Right cardiac atrium (tissue), 5 donors: ENCODE measurements at regions not wholly inside any gene's neighbourhood (a gene's known extent, or its start where the extent isn't known, plus 50 kb on each side); places are given as distances from the start of the nearest gene placed in this dataset.
"Not testable (repeated sequence)": the region's sequence is repeated elsewhere in the genome, so short reads cannot be mapped to it uniquely, and the experiment has no call there.

ENCODE experiments used
- ATAC-seq, 2 donors: fragments of 200-7000 bp; cut with Tn5 transposase; one replicate each; pipeline versions ENCODE4 v1.8.0 to v1.9.1; 2020; ENCODE audit warnings: moderate library complexity in 2 of 2, mild to moderate bottlenecking in 1 of 2
- DNase-seq, 3 donors: peaks; one replicate each; pipeline ENCODE4 v3.0.0-alpha.2; 2020
- H3K27ac ChIP-seq: one replicate; pipeline ENCODE4 v1.5.1; 2013; ENCODE audit warnings: mild to moderate bottlenecking, low read length, control low read depth, moderate library complexity
- H3K27me3 ChIP-seq: one replicate; pipeline ENCODE4 v1.6.1; 2013; ENCODE audit not compliant: control insufficient read depth, insufficient read depth
- H3K4me1 ChIP-seq: one replicate; pipeline ENCODE4 v1.6.1; 2013; ENCODE audit warnings: low read length; ENCODE audit not compliant: control insufficient read depth, insufficient read depth
- H3K4me3 ChIP-seq: one replicate; pipeline ENCODE4 v1.5.1; 2013; ENCODE audit warnings: low read length, control low read depth
- H3K9me3 ChIP-seq: one replicate; pipeline ENCODE4 v1.6.1; 2013; ENCODE audit warnings: low read length; ENCODE audit not compliant: control insufficient read depth
- WGBS: extraction: QIAGEN DNeasy Blood & Tissue Kit; methylation state at CpG from one replicate; pipeline ENCODE4 v1.1.7; 2013; 5-methylcytosine and 5-hydroxymethylcytosine counted together
- intact Hi-C, 4 donors: fragments of 100-400 bp; cut with DNase I; formaldehyde crosslinking; loops; one replicate each; pipeline versions ENCODE4 v1.11.0 to v1.14.0; 2022 to 2023
- donor health status: healthy with polysubstance abuse.
- donor health status: DM: no; HTN: yes; CAD: no.
- donor health status: DM: no; HTN: no; CAD: no.
- donor health status: DM: no; HTN: yes; CAD: no; lungs with severe emphysema.
- donor health status: DM: yes; HTN: yes; CAD: no.

GRCh38 chr10:65172249-65172648 lies 1651.0 kb downstream of the REEP3 start:
- intact Hi-C loops, result no loop called here
- 55% methylated on average over 2 of the region's 2 CpGs for WGBS
- Histone ChIP-seq H3K27ac (no peak overlapping the region), H3K4me3 (no peak overlapping the region), H3K9me3 (no peaks in the 10 kb centered on the region), H3K27me3 (no peaks in the 10 kb centered on the region), H3K4me1 (no peaks in the 10 kb centered on the region)
- ATAC-seq (no peak), DNase-seq (no peak)

- H3K27me3 ChIP-seq, result no peaks in the 10 kb centered on the region
- no peaks in the 10 kb centered on the region for H3K4me1 ChIP-seq
- intact Hi-C loops, result no loop called here
- H3K27ac ChIP-seq, result no peak overlapping the region
- no peak for DNase-seq
- H3K9me3 ChIP-seq, result no peaks in the 10 kb centered on the region
- no peak for ATAC-seq
- WGBS, result 94% methylated on average over 7 of the region's 7 CpGs
- H3K4me3 ChIP-seq, result no peak overlapping the region
Measured at GRCh38 chr10:65176994-65177393, 1655.8 kb downstream of the REEP3 start.

- Histone ChIP-seq H3K4me3 (no peak overlapping the region), H3K9me3 (no peaks in the 10 kb centered on the region), H3K27ac (no peak overlapping the region), H3K4me1 (no peaks in the 10 kb centered on the region), H3K27me3 (no peaks in the 10 kb centered on the region)
- intact Hi-C loops, result no loop called here
- 95% methylated on average over 1 of the region's 1 CpG for WGBS
- DNase-seq, result no peak
- ATAC-seq, result no peak
Measured at GRCh38 chr10:65183236-65183635, 1662.0 kb downstream of the REEP3 start.

- ATAC-seq, H3K4me1 ChIP-seq, H3K27ac ChIP-seq, H3K9me3 ChIP-seq, H3K4me3 ChIP-seq, DNase-seq, H3K27me3 ChIP-seq, intact Hi-C loops: not testable (repeated sequence)
- 93% methylated on average over 1 of the region's 1 CpG for WGBS
Measured at GRCh38 chr10:65186668-65187067, 1665.5 kb downstream of the REEP3 start.

GRCh38 chr10:65194126-65194525 lies 1672.9 kb downstream of the REEP3 start:
- Histone ChIP-seq H3K27ac (no peak overlapping the region), H3K27me3 (no peaks in the 10 kb centered on the region), H3K4me1 (no peaks in the 10 kb centered on the region), H3K9me3 (no peaks in the 10 kb centered on the region), H3K4me3 (no peak overlapping the region)
- WGBS, result 84% methylated on average over 7 of the region's 7 CpGs
- ATAC-seq (no peak), DNase-seq (no peak)
- intact Hi-C loops, result no loop called here

- ATAC-seq (no peak), DNase-seq (no peak)
- intact Hi-C loops, result no loop called here
- WGBS, result 65% methylated on average over 2 of the region's 2 CpGs
- no peak overlapping the region for H3K4me3 ChIP-seq
- H3K27me3 ChIP-seq, result no peaks in the 10 kb centered on the region
- H3K27ac ChIP-seq, result no peak overlapping the region
- H3K4me1 ChIP-seq, result no peaks in the 10 kb centered on the region
- no peaks in the 10 kb centered on the region for H3K9me3 ChIP-seq
Measured at GRCh38 chr10:65194555-65194954, 1673.4 kb downstream of the REEP3 start.

GRCh38 chr10:65196111-65196510 lies 1674.9 kb downstream of the REEP3 start:
- DNase-seq, result no peak
- Histone ChIP-seq H3K27ac (no peak overlapping the region), H3K27me3 (no peaks in the 10 kb centered on the region), H3K4me1 (no peaks in the 10 kb centered on the region), H3K9me3 (no peaks in the 10 kb centered on the region), H3K4me3 (no peak overlapping the region)
- intact Hi-C loops, result no loop called here
- 82% methylated on average over 1 of the region's 1 CpG for WGBS
- ATAC-seq, result no peak

- DNase-seq, result no peak
- H3K27ac ChIP-seq, result no peak overlapping the region
- H3K4me3 ChIP-seq, result no peak overlapping the region
- no peaks in the 10 kb centered on the region for H3K9me3 ChIP-seq
- no peaks in the 10 kb centered on the region for H3K27me3 ChIP-seq
- no peak for ATAC-seq
- no peaks in the 10 kb centered on the region for H3K4me1 ChIP-seq
- intact Hi-C loops, result no loop called here
- 95% methylated on average over 1 of the region's 1 CpG for WGBS
Measured at GRCh38 chr10:65197935-65198334, 1676.7 kb downstream of the REEP3 start.

GRCh38 chr10:65201491-65201890 lies 1680.3 kb downstream of the REEP3 start:
- whole genome bisulfite sequencing, result 86% methylated on average over 3 of the region's 3 CpGs
- no peak for DNase-seq
- intact Hi-C loops, result no loop called here

GRCh38 chr10:65204999-65205398 lies 1683.8 kb downstream of the REEP3 start:
- Histone ChIP-seq H3K4me3 (no peak overlapping the region), H3K27me3 (no peaks in the 10 kb centered on the region), H3K9me3 (no peaks in the 10 kb centered on the region), H3K27ac (no peak overlapping the region), H3K4me1 (no peaks in the 10 kb centered on the region)
- intact Hi-C loops, result no loop called here
- no peak for DNase-seq
- 96% methylated on average over 1 of the region's 1 CpG for WGBS
- no peak for ATAC-seq

More at GRCh38 chr10:65201491-65201890, 1680.3 kb downstream of the REEP3 start:
- Histone ChIP-seq H3K4me3 (no peak overlapping the region), H3K9me3 (no peaks in the 10 kb centered on the region), H3K27me3 (no peaks in the 10 kb centered on the region), H3K4me1 (no peaks in the 10 kb centered on the region), H3K27ac (no peak overlapping the region)
- ATAC-seq, result no peak

- H3K27me3 ChIP-seq, result no peaks in the 10 kb centered on the region
- DNase-seq, result no peak
- no peaks in the 10 kb centered on the region for H3K9me3 ChIP-seq
- 72% methylated on average over 2 of the region's 2 CpGs for WGBS
- H3K4me3 ChIP-seq, result no peak overlapping the region
- intact Hi-C loops, result no loop called here
- ATAC-seq, result no peak
- no peaks in the 10 kb centered on the region for H3K4me1 ChIP-seq
- no peak overlapping the region for H3K27ac ChIP-seq
Measured at GRCh38 chr10:65213170-65213569, 1692.0 kb downstream of the REEP3 start.

- intact Hi-C loops, result no loop called here
- Histone ChIP-seq H3K4me3 (no peak overlapping the region), H3K9me3 (no peaks in the 10 kb centered on the region), H3K4me1 (no peaks in the 10 kb centered on the region), H3K27me3 (no peaks in the 10 kb centered on the region), H3K27ac (no peak overlapping the region)
- DNase-seq (no peak), ATAC-seq (no peak)
- WGBS, result 79% methylated on average over 3 of the region's 3 CpGs
Measured at GRCh38 chr10:65219444-65219843, 1698.2 kb downstream of the REEP3 start.
